ENCODE measurements at regions not wholly inside any gene's neighbourhood (a gene's known extent, or its start where the extent isn't known, plus 50 kb on each side); places are given as distances from the start of the nearest gene placed in this dataset.

- no peak for DNase-seq
Observed at GRCh38 chrX:150143721-150144440, 205.6 kb upstream of the EOLA2 start.

GRCh38 chrX:150146271-150146896 lies 208.1 kb upstream of the EOLA2 start:
- no peak for DNase-seq

- no peak for DNase-seq
Observed at GRCh38 chrX:150148749-150149672, 210.7 kb upstream of the EOLA2 start.

- no peak for DNase-seq
Observed at GRCh38 chrX:150150076-150150779, 211.9 kb upstream of the EOLA2 start.

- no peak for DNase-seq
Observed at GRCh38 chrX:150150780-150151125, 212.4 kb upstream of the MAMLD1 start.

GRCh38 chrX:150152036-150152435 lies 211.1 kb upstream of the MAMLD1 start:
- no peak for DNase-seq

GRCh38 chrX:150152546-150152945 lies 210.6 kb upstream of the MAMLD1 start:
- DNase-seq, result no peak

GRCh38 chrX:150155436-150156035 lies 207.6 kb upstream of the MAMLD1 start:
- no peak for DNase-seq

- DNase-seq, result no peak
Observed at GRCh38 chrX:150156615-150157014, 206.5 kb upstream of the MAMLD1 start.

- DNase-seq, result no peak
Observed at GRCh38 chrX:150157291-150157690, 205.8 kb upstream of the MAMLD1 start.

GRCh38 chrX:150158554-150159332 lies 204.4 kb upstream of the MAMLD1 start:
- no peak for DNase-seq

GRCh38 chrX:150159537-150159936 lies 203.6 kb upstream of the MAMLD1 start:
- DNase-seq, result no peak

GRCh38 chrX:150160656-150161055 lies 202.5 kb upstream of the MAMLD1 start:
- DNase-seq, result no peak

- no peak for DNase-seq
Observed at GRCh38 chrX:150161193-150161592, 201.9 kb upstream of the MAMLD1 start.

GRCh38 chrX:150162141-150162540 lies 201.0 kb upstream of the MAMLD1 start:
- no peak for DNase-seq

- DNase-seq, result no peak
Observed at GRCh38 chrX:150163221-150163930, 199.7 kb upstream of the MAMLD1 start.

- no peak for DNase-seq
Observed at GRCh38 chrX:150163956-150164726, 199.0 kb upstream of the MAMLD1 start.

- DNase-seq, result no peak
Observed at GRCh38 chrX:150164971-150165600, 198.0 kb upstream of the MAMLD1 start.

GRCh38 chrX:150165776-150166610 lies 197.1 kb upstream of the MAMLD1 start:
- no peak for DNase-seq

Data from hippocampal formation (tissue), 2 donors.